T-helper 2 cell treated with Interferon-gamma antibody and Interleukin-4, amounts not matched to agents 5 μg/mL and 100 μg/mL, for 36 hours (primary cell): ENCODE measurements at regions not wholly inside any gene's neighbourhood (a gene's known extent, or its start where the extent isn't known, plus 50 kb on each side); places are given as distances from the start of the nearest gene placed in this dataset.
A peak's percentile ranks its signal among the peaks of the same experiment; 100 is the strongest.

Experiments
- DNase-seq: peaks from one replicate; pipeline ENCODE4 v3.0.0; 2021; ENCODE audit warnings: low spot score
- H3K27ac Mint-ChIP-seq: one replicate; pipeline ENCODE4 v1.8.0; 2021; ENCODE audit warnings: mild to moderate bottlenecking, mixed read lengths
- H3K27me3 Mint-ChIP-seq: one replicate; pipeline ENCODE4 v1.8.0; 2021; ENCODE audit warnings: low read depth, mixed read lengths
- H3K36me3 Mint-ChIP-seq: one replicate; pipeline ENCODE4 v1.8.0; 2021; ENCODE audit warnings: low read depth, mixed read lengths
- H3K4me1 Mint-ChIP-seq: one replicate; pipeline ENCODE4 v1.8.0; 2021; ENCODE audit warnings: low read depth, mixed read lengths
- H3K4me3 Mint-ChIP-seq: one replicate; pipeline ENCODE4 v1.8.0; 2022; ENCODE audit warnings: mild to moderate bottlenecking, moderate library complexity, mixed read lengths
- H3K9me3 Mint-ChIP-seq: one replicate; pipeline ENCODE4 v1.8.0; 2021; ENCODE audit warnings: mixed read lengths

- Mint-ChIP-seq H3K27ac (no peak overlapping the region), H3K4me1 (no peaks in the 10 kb centered on the region), H3K4me3 (no peak overlapping the region), H3K27me3 (no peaks in the 10 kb centered on the region), H3K36me3 (no peaks in the 10 kb centered on the region), H3K9me3 (no peaks in the 10 kb centered on the region)
- no peak for DNase-seq
These were observed 113.1 kb upstream of the SLC45A1 start for GRCh38 chr1:8204826-8205225.

- H3K27ac Mint-ChIP-seq, result no peak overlapping the region
- H3K9me3 Mint-ChIP-seq, result no peaks in the 10 kb centered on the region
- H3K27me3 Mint-ChIP-seq, result no peaks in the 10 kb centered on the region
- no peak overlapping the region for H3K4me3 Mint-ChIP-seq
- no peaks in the 10 kb centered on the region for H3K36me3 Mint-ChIP-seq
- DNase-seq, result no peak
- peaks cover 2% of the 10 kb centered on the region for H3K4me1 Mint-ChIP-seq
These were observed 114.4 kb upstream of the SLC45A1 start for GRCh38 chr1:8203551-8203950.

GRCh38 chr1:8203056-8203455 is 114.9 kb upstream of the SLC45A1 start:
- no peak for DNase-seq
- Mint-ChIP-seq H3K4me3 (no peak overlapping the region), H3K27me3 (no peaks in the 10 kb centered on the region), H3K27ac (no peak overlapping the region), H3K9me3 (no peaks in the 10 kb centered on the region), H3K4me1 (peaks cover 3% of the 10 kb centered on the region), H3K36me3 (no peaks in the 10 kb centered on the region)

- no peaks in the 10 kb centered on the region for H3K9me3 Mint-ChIP-seq
- no peak for DNase-seq
- H3K27ac Mint-ChIP-seq, result no peak overlapping the region
- no peak overlapping the region for H3K4me3 Mint-ChIP-seq
- no peaks in the 10 kb centered on the region for H3K27me3 Mint-ChIP-seq
- H3K4me1 Mint-ChIP-seq, result peaks cover 7% of the 10 kb centered on the region
- H3K36me3 Mint-ChIP-seq, result no peaks in the 10 kb centered on the region
These were observed 115.6 kb upstream of the SLC45A1 start for GRCh38 chr1:8202182-8202905.

- peaks cover 7% of the 10 kb centered on the region for H3K4me1 Mint-ChIP-seq
- H3K9me3 Mint-ChIP-seq, result no peaks in the 10 kb centered on the region
- no peaks in the 10 kb centered on the region for H3K27me3 Mint-ChIP-seq
- H3K36me3 Mint-ChIP-seq, result no peaks in the 10 kb centered on the region
- DNase-seq, result no peak
- H3K4me3 Mint-ChIP-seq, result no peak overlapping the region
- H3K27ac Mint-ChIP-seq, result no peak overlapping the region
These were observed 116.5 kb upstream of the SLC45A1 start for GRCh38 chr1:8201331-8201861.

- H3K4me3 Mint-ChIP-seq, result no peak overlapping the region
- no peaks in the 10 kb centered on the region for H3K36me3 Mint-ChIP-seq
- peaks cover 7% of the 10 kb centered on the region for H3K4me1 Mint-ChIP-seq
- no peaks in the 10 kb centered on the region for H3K9me3 Mint-ChIP-seq
- no peaks in the 10 kb centered on the region for H3K27me3 Mint-ChIP-seq
- DNase-seq, result no peak
- no peak overlapping the region for H3K27ac Mint-ChIP-seq
These were observed 117.4 kb upstream of the SLC45A1 start for GRCh38 chr1:8200317-8201115.

- no peaks in the 10 kb centered on the region for H3K9me3 Mint-ChIP-seq
- H3K36me3 Mint-ChIP-seq, result no peaks in the 10 kb centered on the region
- no peak overlapping the region for H3K27ac Mint-ChIP-seq
- peaks cover 6% of the 10 kb centered on the region for H3K27me3 Mint-ChIP-seq
- no peak for DNase-seq
- H3K4me1 Mint-ChIP-seq, result peaks cover 12% of the 10 kb centered on the region
- no peak overlapping the region for H3K4me3 Mint-ChIP-seq
These were observed 119.4 kb upstream of the SLC45A1 start for GRCh38 chr1:8198522-8198921.

GRCh38 chr1:8197493-8198282 is 120.2 kb upstream of the SLC45A1 start:
- Mint-ChIP-seq H3K4me3 (no peak overlapping the region), H3K4me1 (peaks cover 12% of the 10 kb centered on the region), H3K27me3 (peaks cover 6% of the 10 kb centered on the region), H3K27ac (no peak overlapping the region), H3K9me3 (no peaks in the 10 kb centered on the region), H3K36me3 (no peaks in the 10 kb centered on the region)
- peak; percentile 11 for DNase-seq

- Mint-ChIP-seq H3K36me3 (no peaks in the 10 kb centered on the region), H3K4me1 (peaks cover 12% of the 10 kb centered on the region), H3K27ac (no peak overlapping the region), H3K27me3 (peaks cover 6% of the 10 kb centered on the region), H3K9me3 (no peaks in the 10 kb centered on the region), H3K4me3 (no peak overlapping the region)
- no peak for DNase-seq
These were observed 123.3 kb upstream of the SLC45A1 start for GRCh38 chr1:8194481-8195227.

GRCh38 chr1:8193840-8194406 is 124.0 kb upstream of the SLC45A1 start:
- Mint-ChIP-seq H3K4me1 (peaks cover 12% of the 10 kb centered on the region), H3K36me3 (no peaks in the 10 kb centered on the region), H3K4me3 (no peak overlapping the region), H3K27me3 (peaks cover 6% of the 10 kb centered on the region), H3K27ac (no peak overlapping the region), H3K9me3 (no peaks in the 10 kb centered on the region)
- no peak for DNase-seq

GRCh38 chr1:8191474-8191873 is 126.4 kb upstream of the SLC45A1 start:
- H3K36me3 Mint-ChIP-seq, result no peaks in the 10 kb centered on the region
- peaks cover 5% of the 10 kb centered on the region for H3K4me1 Mint-ChIP-seq
- H3K27me3 Mint-ChIP-seq, result peaks cover 6% of the 10 kb centered on the region
- no peak for DNase-seq
- no peak overlapping the region for H3K4me3 Mint-ChIP-seq
- H3K9me3 Mint-ChIP-seq, result no peaks in the 10 kb centered on the region
- no peak overlapping the region for H3K27ac Mint-ChIP-seq

- no peaks in the 10 kb centered on the region for H3K9me3 Mint-ChIP-seq
- H3K4me3 Mint-ChIP-seq, result no peak overlapping the region
- H3K4me1 Mint-ChIP-seq, result peaks cover 5% of the 10 kb centered on the region
- H3K27ac Mint-ChIP-seq, result no peak overlapping the region
- H3K36me3 Mint-ChIP-seq, result no peaks in the 10 kb centered on the region
- DNase-seq, result no peak
- H3K27me3 Mint-ChIP-seq, result peaks cover 6% of the 10 kb centered on the region
These were observed 127.9 kb upstream of the SLC45A1 start for GRCh38 chr1:8189931-8190483.

GRCh38 chr1:8185400-8185799 is 132.5 kb upstream of the SLC45A1 start:
- no peaks in the 10 kb centered on the region for H3K27me3 Mint-ChIP-seq
- no peak overlapping the region for H3K4me3 Mint-ChIP-seq
- H3K4me1 Mint-ChIP-seq, result peaks cover 22% of the 10 kb centered on the region
- DNase-seq, result no peak
- no peak overlapping the region for H3K27ac Mint-ChIP-seq
- H3K36me3 Mint-ChIP-seq, result no peaks in the 10 kb centered on the region
- no peaks in the 10 kb centered on the region for H3K9me3 Mint-ChIP-seq
